ENCODE measurements at regions not wholly inside any gene's neighbourhood (a gene's known extent, or its start where the extent isn't known, plus 50 kb on each side); places are given as distances from the start of the nearest gene placed in this dataset.

GRCh38 chr20:43853174-43853803, 61.4 kb upstream of the TOX2 start:
- Mint-ChIP-seq H3K4me3 (no peak overlapping the region), H3K27ac (no peak overlapping the region), H3K9me3 (ENCODE audit: insufficient read depth) (peaks cover 2% of the 10 kb centered on the region), H3K27me3 (peaks cover 7% of the 10 kb centered on the region), H3K4me1 (no peaks in the 10 kb centered on the region)
- 89% methylated on average over 7 of the region's 9 CpGs for WGBS (ENCODE audit: insufficient coverage)
- ATAC-seq (ENCODE audit: low read depth) (no peak), DNase-seq (no peak)
- Histone ChIP-seq H3K27ac (ENCODE audit: low read length in 2 of 2) (no peak overlapping the region), H3K9ac (ENCODE audit: low read length) (no peak overlapping the region), H3K4me3 (ENCODE audit: control extremely low read depth in 1 of 5, extremely low read depth in 1 of 5, insufficient read depth in 1 of 5, low read depth in 2 of 5, low read length in 4 of 5) (no peak overlapping the region), H3K27me3 (replicated peaks in 1 of 4; ENCODE audit: control extremely low read depth in 1 of 4, control insufficient read depth in 3 of 4, insufficient read depth in 4 of 4, low read length in 3 of 4) (no peaks in the 10 kb centered on the region), H4K20me1 (ENCODE audit: control insufficient read depth, insufficient read depth, low read length, poor library complexity, severe bottlenecking) (no peaks in the 10 kb centered on the region), H3K4me1 (ENCODE audit: control insufficient read depth in 2 of 2, insufficient read depth in 2 of 2, low read length in 2 of 2) (no peaks in the 10 kb centered on the region), H3K79me2 (ENCODE audit: control insufficient read depth, insufficient read depth, low read length) (no peaks in the 10 kb centered on the region), H3K4me2 (replicated peaks; ENCODE audit: low read depth, low read length, poor library complexity, severe bottlenecking) (no peak overlapping the region), H3K36me3 (replicated peaks in 1 of 2; ENCODE audit: control extremely low read depth in 1 of 2, control insufficient read depth in 1 of 2, extremely low read depth in 1 of 2, insufficient read depth in 2 of 2, low read length in 1 of 2) (no peaks in the 10 kb centered on the region), H2AFZ (ENCODE audit: insufficient read depth, low read depth, low read length, poor library complexity, severe bottlenecking) (no peak overlapping the region), H3K9me3 (ENCODE audit: control extremely low read depth in 1 of 3, control insufficient read depth in 2 of 3, insufficient read depth in 1 of 3, low read length in 2 of 3) (no peaks in the 10 kb centered on the region)
- ChIA-PET POLR2A (no interaction called here), CTCF (interaction anchor here (1.2 kb wide), 1 partner anchor 13 kb away, joined by 3 read pairs; no protein-coding TSS in a partner anchor)
- TF ChIP-seq, protein P1, sequence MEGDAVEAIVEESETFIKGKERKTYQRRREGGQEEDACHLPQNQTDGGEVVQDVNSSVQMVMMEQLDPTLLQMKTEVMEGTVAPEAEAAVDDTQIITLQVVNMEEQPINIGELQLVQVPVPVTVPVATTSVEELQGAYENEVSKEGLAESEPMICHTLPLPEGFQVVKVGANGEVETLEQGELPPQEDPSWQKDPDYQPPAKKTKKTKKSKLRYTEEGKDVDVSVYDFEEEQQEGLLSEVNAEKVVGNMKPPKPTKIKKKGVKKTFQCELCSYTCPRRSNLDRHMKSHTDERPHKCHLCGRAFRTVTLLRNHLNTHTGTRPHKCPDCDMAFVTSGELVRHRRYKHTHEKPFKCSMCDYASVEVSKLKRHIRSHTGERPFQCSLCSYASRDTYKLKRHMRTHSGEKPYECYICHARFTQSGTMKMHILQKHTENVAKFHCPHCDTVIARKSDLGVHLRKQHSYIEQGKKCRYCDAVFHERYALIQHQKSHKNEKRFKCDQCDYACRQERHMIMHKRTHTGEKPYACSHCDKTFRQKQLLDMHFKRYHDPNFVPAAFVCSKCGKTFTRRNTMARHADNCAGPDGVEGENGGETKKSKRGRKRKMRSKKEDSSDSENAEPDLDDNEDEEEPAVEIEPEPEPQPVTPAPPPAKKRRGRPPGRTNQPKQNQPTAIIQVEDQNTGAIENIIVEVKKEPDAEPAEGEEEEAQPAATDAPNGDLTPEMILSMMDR (IDR thresholded peaks at IDR 0.05) = no peak
- no peak for TF ChIP-seq EZH2 (IDR thresholded peaks at IDR 0.05; ENCODE audit: borderline replicate concordance, insufficient read depth, low read depth, low read length, poor library complexity, severe bottlenecking)
- intact Hi-C loops (cut with micrococcal nuclease) = no loop called here

DNA sequence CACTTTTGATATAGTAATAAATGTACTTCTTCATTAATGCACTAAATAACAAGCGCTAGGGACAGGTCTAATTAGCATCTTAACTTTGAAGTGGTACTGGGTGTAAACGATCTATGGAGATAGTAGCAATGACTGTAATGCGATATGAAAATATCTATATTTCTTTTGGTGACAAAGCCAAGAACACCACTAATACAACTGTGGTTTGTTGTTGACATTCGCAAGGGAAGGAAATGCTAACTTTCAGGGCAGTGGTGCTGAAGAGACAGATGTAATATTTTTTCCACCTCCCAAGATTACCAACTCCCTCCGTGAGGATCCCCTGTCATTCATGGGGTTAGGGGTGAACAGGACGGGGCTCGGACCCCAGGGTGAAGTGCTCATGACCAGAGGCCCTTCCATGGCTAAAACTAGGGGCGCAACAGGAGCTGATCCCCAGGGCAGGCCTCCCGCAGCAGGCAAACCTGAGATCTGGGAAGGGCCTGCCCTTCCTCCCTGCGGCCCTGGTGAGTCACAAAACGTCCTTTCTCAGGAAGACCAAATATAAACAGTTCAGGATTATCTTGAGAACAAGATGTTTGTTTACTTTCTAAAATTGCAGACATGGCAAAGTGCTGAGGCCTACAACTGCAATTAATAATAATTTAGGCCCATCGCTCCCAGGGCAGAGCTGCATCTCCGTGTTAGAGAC, 65.0 kb upstream of the TOX2 start:
- H3K27me3 ChIP-seq (replicated peaks in 1 of 4; ENCODE audit: control extremely low read depth in 1 of 4, control insufficient read depth in 3 of 4, insufficient read depth in 4 of 4, low read length in 3 of 4) = no peaks in the 10 kb centered on the region
- no peak overlapping the region for H3K9ac ChIP-seq (ENCODE audit: low read length)
- no peaks in the 10 kb centered on the region for H4K20me1 ChIP-seq (ENCODE audit: control insufficient read depth, insufficient read depth, low read length, poor library complexity, severe bottlenecking)
- Mint-ChIP-seq H3K4me3 (no peak overlapping the region), H3K27ac (no peak overlapping the region), H3K4me1 (no peaks in the 10 kb centered on the region), H3K9me3 (ENCODE audit: insufficient read depth) (no peaks in the 10 kb centered on the region), H3K27me3 (no peaks in the 10 kb centered on the region)
- ATAC-seq (ENCODE audit: low read depth) (no peak), DNase-seq (no peak)
- no peak overlapping the region for H3K4me2 ChIP-seq (replicated peaks; ENCODE audit: low read depth, low read length, poor library complexity, severe bottlenecking)
- no peaks in the 10 kb centered on the region for H3K36me3 ChIP-seq (replicated peaks in 1 of 2; ENCODE audit: control extremely low read depth in 1 of 2, control insufficient read depth in 1 of 2, extremely low read depth in 1 of 2, insufficient read depth in 2 of 2, low read length in 1 of 2)
- no peak overlapping the region for H2AFZ ChIP-seq (ENCODE audit: insufficient read depth, low read depth, low read length, poor library complexity, severe bottlenecking)
- H3K27ac ChIP-seq (ENCODE audit: low read length in 2 of 2) = no peak overlapping the region
- no peaks in the 10 kb centered on the region for H3K9me3 ChIP-seq (ENCODE audit: control extremely low read depth in 1 of 3, control insufficient read depth in 2 of 3, insufficient read depth in 1 of 3, low read length in 2 of 3)
- POLR2A ChIA-PET = no interaction called here
- 90% methylated on average over 6 of the region's 13 CpGs for WGBS (ENCODE audit: insufficient coverage)
- CTCF ChIA-PET = no interaction called here
- intact Hi-C loops (cut with micrococcal nuclease) = no loop called here
- no peaks in the 10 kb centered on the region for H3K4me1 ChIP-seq (ENCODE audit: control insufficient read depth in 2 of 2, insufficient read depth in 2 of 2, low read length in 2 of 2)
- no peak overlapping the region for H3K4me3 ChIP-seq (ENCODE audit: control extremely low read depth in 1 of 5, extremely low read depth in 1 of 5, insufficient read depth in 1 of 5, low read depth in 2 of 5, low read length in 4 of 5)
- no peaks in the 10 kb centered on the region for H3K79me2 ChIP-seq (ENCODE audit: control insufficient read depth, insufficient read depth, low read length)
- TF ChIP-seq EZH2 (IDR thresholded peaks at IDR 0.05; ENCODE audit: borderline replicate concordance, insufficient read depth, low read depth, low read length, poor library complexity, severe bottlenecking) = no peak
- TF ChIP-seq, protein P1 (IDR thresholded peaks at IDR 0.05) = no peak
